ENCODE measurements at regions not wholly inside any gene's neighbourhood (a gene's known extent, or its start where the extent isn't known, plus 50 kb on each side); places are given as distances from the start of the nearest gene placed in this dataset.

GRCh38 chr11:88038063-88038462 lies 137.2 kb downstream of the RAB38 start:
- ATAC-seq: no peak

GRCh38 chr11:88036701-88037100 lies 138.5 kb downstream of the RAB38 start:
- TF ChIP-seq POU6F1 (CRISPR knock-in tag; IDR thresholded peaks at IDR 0.05; ENCODE audit: borderline replicate concordance, low read depth) (no peak), CSRNP3 (CRISPR knock-in tag; IDR thresholded peaks at IDR 0.05) (no peak), ESRRG (CRISPR knock-in tag; IDR thresholded peaks at IDR 0.05) (no peak), ZFP3 (CRISPR knock-in tag; IDR thresholded peaks at IDR 0.05) (no peak), CREB5 (CRISPR knock-in tag; IDR thresholded peaks at IDR 0.05; ENCODE audit: low read depth) (no peak), ZFP30 (CRISPR knock-in tag; IDR thresholded peaks at IDR 0.05) (no peak), ZNF70 (CRISPR knock-in tag; IDR thresholded peaks at IDR 0.05) (no peak), OSR1 (CRISPR knock-in tag; IDR thresholded peaks at IDR 0.05) (no peak), CSDC2 (CRISPR knock-in tag; IDR thresholded peaks at IDR 0.05) (no peak)
- ATAC-seq: no peak

More at GRCh38 chr11:88038063-88038462, 137.2 kb downstream of the RAB38 start:
- TF ChIP-seq RARB (CRISPR knock-in tag; IDR thresholded peaks at IDR 0.05) (no peak), GLIS3 (CRISPR knock-in tag; IDR thresholded peaks at IDR 0.05) (no peak), TOX (CRISPR knock-in tag; IDR thresholded peaks at IDR 0.05; ENCODE audit: borderline replicate concordance) (no peak)

GRCh38 chr11:88035271-88035670 lies 140.0 kb downstream of the RAB38 start:
- TF ChIP-seq ZNF565 (CRISPR knock-in tag; conservative IDR thresholded peaks at IDR 0.05; ENCODE audit: low read depth) (no peak), ZFP30 (CRISPR knock-in tag; IDR thresholded peaks at IDR 0.05) (no peak), PATZ1 (CRISPR knock-in tag; IDR thresholded peaks at IDR 0.05; ENCODE audit: borderline replicate concordance) (no peak), CSDC2 (CRISPR knock-in tag; IDR thresholded peaks at IDR 0.05) (no peak), ZNF70 (CRISPR knock-in tag; IDR thresholded peaks at IDR 0.05) (no peak), TCF4 (CRISPR knock-in tag; IDR thresholded peaks at IDR 0.05; ENCODE audit: borderline replicate concordance) (no peak), POU6F1 (CRISPR knock-in tag; IDR thresholded peaks at IDR 0.05; ENCODE audit: borderline replicate concordance, low read depth) (no peak), CSRNP3 (CRISPR knock-in tag; IDR thresholded peaks at IDR 0.05) (no peak), ZNF8 (CRISPR knock-in tag; IDR thresholded peaks at IDR 0.05) (no peak), ISL1 (CRISPR knock-in tag; IDR thresholded peaks at IDR 0.05) (no peak), ZFP3 (CRISPR knock-in tag; IDR thresholded peaks at IDR 0.05) (no peak), CREB5 (CRISPR knock-in tag; IDR thresholded peaks at IDR 0.05; ENCODE audit: low read depth) (no peak), ESRRG (CRISPR knock-in tag; IDR thresholded peaks at IDR 0.05) (no peak), PPARA (CRISPR knock-in tag; IDR thresholded peaks at IDR 0.05; ENCODE audit: borderline replicate concordance) (no peak), GLIS3 (CRISPR knock-in tag; IDR thresholded peaks at IDR 0.05) (no peak), ZC3H10 (CRISPR knock-in tag; IDR thresholded peaks at IDR 0.05) (no peak), BACH2 (CRISPR knock-in tag; IDR thresholded peaks at IDR 0.05; ENCODE audit: borderline replicate concordance) (no peak), OSR1 (CRISPR knock-in tag; IDR thresholded peaks at IDR 0.05) (no peak), RARB (CRISPR knock-in tag; IDR thresholded peaks at IDR 0.05) (no peak), TOX (CRISPR knock-in tag; IDR thresholded peaks at IDR 0.05; ENCODE audit: borderline replicate concordance) (no peak)
- ATAC-seq: no peak
